GDM1 (cell line): ENCODE measurements at regions not wholly inside any gene's neighbourhood (a gene's known extent, or its start where the extent isn't known, plus 50 kb on each side); places are given as distances from the start of the nearest gene placed in this dataset.

Source experiments
- DNase-seq: peaks from one replicate; lab custom pipeline; 2025; lab: John Stamatoyannopoulos, UW

DNA sequence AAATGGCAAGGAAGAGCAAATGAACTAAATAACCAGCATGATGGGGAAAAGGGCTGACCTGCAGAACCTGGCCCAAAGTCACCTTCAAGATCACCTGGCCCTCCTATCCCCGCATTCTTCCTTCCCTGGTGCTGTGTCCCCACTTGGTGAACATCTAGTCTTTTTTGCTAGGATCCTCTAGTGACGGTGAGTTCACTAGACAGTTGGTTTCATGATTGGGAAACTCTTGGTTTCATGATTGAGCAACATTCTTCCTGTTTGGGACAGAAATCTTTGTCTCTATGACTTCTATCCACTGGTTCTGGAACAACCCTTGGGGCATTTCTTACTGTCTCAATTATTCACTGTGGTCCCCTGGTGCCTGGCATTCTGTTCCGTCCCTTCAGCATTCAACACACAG, 50.2 kb upstream of the DAB2IP start:
- no peak for DNase-seq
